Esophagus muscularis mucosa (tissue), 4 donors: ENCODE measurements at regions not wholly inside any gene's neighbourhood (a gene's known extent, or its start where the extent isn't known, plus 50 kb on each side); places are given as distances from the start of the nearest gene placed in this dataset.

Experiments used
- DNase-seq: peaks from one replicate; pipeline ENCODE4 v3.0.0-alpha.2; 2017; ENCODE audit errors: extremely low spot score
- H3K27ac ChIP-seq, 4 donors: fragments of 200-600 bp; sonication (generic); replicated peaks in 1 of 4; 1 replicate in 3 of 4; 2 replicates in 1 of 4; pipeline ENCODE4 v1.5.1; 2016 to 2019; ENCODE audit warnings: mild to moderate bottlenecking in 1 of 4
- H3K27me3 ChIP-seq, 4 donors: fragments of 200-600 bp; sonication (generic); one replicate each; pipeline versions ENCODE4 v1.5.1 to v1.6.0; 2016 to 2019
- H3K36me3 ChIP-seq, 4 donors: fragments of 200-600 bp; sonication (generic); one replicate each; pipeline ENCODE4 v1.5.1; 2016 to 2019
- H3K4me1 ChIP-seq, 4 donors: fragments of 200-600 bp; sonication (generic); one replicate each; pipeline ENCODE4 v1.5.1; 2016 to 2019
- H3K4me3 ChIP-seq, 4 donors: fragments of 200-600 bp; sonication (generic); 1 replicate in 2 of 4; 2 replicates in 2 of 4; pipeline ENCODE4 v1.5.1; 2016 to 2019; ENCODE audit warnings: mild to moderate bottlenecking in 4 of 4, moderate library complexity in 1 of 4
- H3K9me3 ChIP-seq, 4 donors: fragments of 200-600 bp; sonication (generic); 1 replicate in 3 of 4; 2 replicates in 1 of 4; pipeline ENCODE4 v1.5.1; 2016 to 2019
- CTCF ChIP-seq, 3 experiments: fragments of 200-600 bp in 2 of 3; fragments of 450-650 bp in 1 of 3; sonication (generic) in 2 of 3; IDR thresholded peaks; one replicate each; pipeline ENCODE4 v1.5.1; 2017 to 2019; ENCODE audit warnings: antibody characterized with exemption in 3 of 3, mild to moderate bottlenecking in 2 of 3, moderate library complexity in 1 of 3
- EP300 ChIP-seq: sonication (generic); formaldehyde crosslinking; IDR thresholded peaks from one replicate; pipeline ENCODE4 v1.6.1; 2017; ENCODE audit warnings: antibody characterized with exemption
- POLR2A ChIP-seq: fragments of 450-650 bp; IDR thresholded peaks from one replicate; pipeline ENCODE4 v1.6.1; 2017; ENCODE audit warnings: antibody characterized with exemption, moderate library complexity, mild to moderate bottlenecking, low read depth
- POLR2AphosphoS5 ChIP-seq, 2 donors: sonication (generic); formaldehyde crosslinking; IDR thresholded peaks; one replicate each; pipeline ENCODE4 v1.6.1; 2017; ENCODE audit warnings: antibody characterized with exemption in 2 of 2
- WGBS: methylation state at CpG from one replicate; pipeline ENCODE4 v1.1.5; 2018; 5-methylcytosine and 5-hydroxymethylcytosine counted together
- intact Hi-C: fragments of 100-400 bp; cut with DNase I; formaldehyde crosslinking; loops from one replicate; pipeline ENCODE4 v1.15.1; 2023

GRCh38 chrX:38899650-38900049 is 98.4 kb downstream of the MID1IP1 start:
- intact Hi-C loops, result no loop called here
- H3K36me3 ChIP-seq, result no peaks in the 10 kb centered on the region
- no peak for TF ChIP-seq CTCF (IDR thresholded peaks at IDR 0.05)
- TF ChIP-seq EP300, result no peak
- no peak for TF ChIP-seq POLR2A
- no peak for TF ChIP-seq POLR2AphosphoS5 (IDR thresholded peaks at IDR 0.05)
- 50% methylated on average over 1 of the region's 1 CpG for WGBS
- H3K9me3 ChIP-seq, result no peaks in the 10 kb centered on the region
- no peak overlapping the region for H3K27ac ChIP-seq
- H3K4me3 ChIP-seq, result no peak overlapping the region
- DNase-seq, result no peak
- no peaks in the 10 kb centered on the region for H3K4me1 ChIP-seq
- H3K27me3 ChIP-seq, result no peaks in the 10 kb centered on the region

DNA sequence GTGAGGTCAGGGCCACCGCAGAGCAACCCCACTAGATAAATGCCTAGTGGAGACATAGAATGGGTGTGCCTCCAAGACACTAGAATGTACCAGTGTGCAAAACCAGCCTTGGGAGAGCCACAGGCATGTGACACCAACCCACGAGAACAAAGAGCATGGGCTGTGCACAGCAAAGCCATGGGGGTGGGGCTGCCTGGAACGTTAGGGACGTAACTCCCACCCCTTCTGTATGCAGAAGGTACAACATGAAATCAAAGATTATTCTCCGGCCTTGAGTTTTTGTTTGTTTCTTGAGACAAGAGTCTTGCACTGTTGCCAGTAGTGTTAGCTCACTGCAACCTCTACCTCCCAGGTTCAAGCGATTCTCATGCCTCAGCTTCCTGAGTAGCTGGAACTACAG is 99.5 kb downstream of the MID1IP1 start:
- intact Hi-C loops, result no loop called here
- Histone ChIP-seq H3K27ac (no peak overlapping the region), H3K4me1 (no peaks in the 10 kb centered on the region), H3K4me3 (no peak overlapping the region), H3K36me3 (no peaks in the 10 kb centered on the region), H3K9me3 (no peaks in the 10 kb centered on the region), H3K27me3 (no peaks in the 10 kb centered on the region)
- TF ChIP-seq POLR2A, result no peak
- no peak for TF ChIP-seq CTCF (IDR thresholded peaks at IDR 0.05)
- no peak for TF ChIP-seq EP300
- TF ChIP-seq POLR2AphosphoS5 (IDR thresholded peaks at IDR 0.05), result no peak
- WGBS, result 81% methylated on average over 6 of the region's 6 CpGs
- no peak for DNase-seq

DNA sequence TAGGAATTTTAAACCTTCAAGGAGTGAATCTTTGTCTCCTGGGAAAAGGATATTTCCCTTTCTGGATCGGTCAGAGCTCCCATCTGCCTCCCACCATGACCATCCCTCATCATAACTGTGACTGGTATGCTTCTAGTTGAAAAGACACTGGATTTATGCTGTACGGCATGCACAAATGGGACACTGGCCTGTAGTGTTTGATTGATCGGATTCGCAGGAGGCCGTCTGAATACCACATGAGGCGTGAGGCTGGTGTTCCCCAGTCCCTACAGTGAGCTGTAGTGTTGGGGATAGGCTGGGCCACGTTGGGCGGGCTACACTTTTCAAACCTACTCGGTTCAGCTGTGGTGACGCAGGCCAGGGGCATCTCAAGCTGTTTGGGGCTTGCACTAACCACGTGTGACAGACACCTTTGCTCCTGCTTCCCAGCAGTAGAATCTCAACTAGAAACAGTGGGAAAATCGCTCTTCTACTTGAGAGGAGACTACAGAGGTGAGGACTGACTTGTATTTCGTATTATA is 101.8 kb downstream of the MID1IP1 start:
- Histone ChIP-seq H3K27ac (no peak overlapping the region), H3K9me3 (no peaks in the 10 kb centered on the region), H3K36me3 (no peaks in the 10 kb centered on the region), H3K27me3 (no peaks in the 10 kb centered on the region), H3K4me1 (no peaks in the 10 kb centered on the region), H3K4me3 (no peak overlapping the region)
- TF ChIP-seq CTCF (IDR thresholded peaks at IDR 0.05) (no peak), POLR2A (no peak), POLR2AphosphoS5 (IDR thresholded peaks at IDR 0.05) (no peak), EP300 (no peak)
- WGBS, result 75% methylated on average over 13 of the region's 13 CpGs
- intact Hi-C loops, result no loop called here
- DNase-seq, result no peak

GRCh38 chrX:38916801-38917200 is 115.5 kb downstream of the MID1IP1 start:
- Histone ChIP-seq H3K27ac (no peak overlapping the region), H3K9me3 (no peaks in the 10 kb centered on the region), H3K36me3 (no peaks in the 10 kb centered on the region), H3K27me3 (no peaks in the 10 kb centered on the region), H3K4me3 (no peak overlapping the region), H3K4me1 (no peaks in the 10 kb centered on the region)
- TF ChIP-seq POLR2AphosphoS5 (IDR thresholded peaks at IDR 0.05), result no peak
- TF ChIP-seq POLR2A, result no peak
- no peak for TF ChIP-seq EP300
- TF ChIP-seq CTCF (IDR thresholded peaks at IDR 0.05), result no peak
- DNase-seq, result no peak
- intact Hi-C loops, result no loop called here
- 80% methylated on average over 6 of the region's 6 CpGs for WGBS

- WGBS, result 87% methylated on average over 4 of the region's 4 CpGs
- Histone ChIP-seq H3K9me3 (no peaks in the 10 kb centered on the region), H3K36me3 (no peaks in the 10 kb centered on the region), H3K27ac (no peak overlapping the region), H3K27me3 (no peaks in the 10 kb centered on the region), H3K4me1 (no peaks in the 10 kb centered on the region), H3K4me3 (no peak overlapping the region)
- TF ChIP-seq EP300 (no peak), POLR2AphosphoS5 (IDR thresholded peaks at IDR 0.05) (no peak), POLR2A (no peak), CTCF (IDR thresholded peaks at IDR 0.05) (no peak)
- no peak for DNase-seq
- intact Hi-C loops, result no loop called here
Measured at GRCh38 chrX:38917954-38918353, 116.7 kb downstream of the MID1IP1 start.
